H1 (cell line): ENCODE measurements at regions not wholly inside any gene's neighbourhood (a gene's known extent, or its start where the extent isn't known, plus 50 kb on each side); places are given as distances from the start of the nearest gene placed in this dataset.

ENCODE experiments used
- POLR2A ChIP-seq, 2 experiments: IDR thresholded peaks; 1 replicate in 1 of 2; 2 replicates in 1 of 2; pipeline ENCODE4 v1.6.1; 2011; ENCODE audit warnings: low read depth in 2 of 2, low read length in 2 of 2, mild to moderate bottlenecking in 2 of 2; ENCODE audit errors: control extremely low read depth in 1 of 2
- RAD21 ChIP-seq, 2 experiments: IDR thresholded peaks in 1 of 2; conservative IDR thresholded peaks in 1 of 2; 2 replicates each; pipeline ENCODE4 v1.6.1; 2011; ENCODE audit warnings: low read depth in 2 of 2, low read length in 2 of 2, improper control_type of control experiment in 1 of 2, inconsistent platforms in 1 of 2, mild to moderate bottlenecking in 1 of 2, moderate library complexity in 1 of 2
- SIX5 ChIP-seq: IDR thresholded peaks from 2 replicates; pipeline ENCODE4 v1.6.1; 2011; ENCODE audit warnings: mild to moderate bottlenecking, low read depth, low read length
- TF ChIP-seq, protein P1 (sequence below): IDR thresholded peaks from 2 replicates; pipeline ENCODE4 v1.6.1; 2012; ENCODE audit warnings: low read length, inconsistent platforms
- TF ChIP-seq, protein P2 (sequence below), 3 experiments: IDR thresholded peaks; 1 replicate in 2 of 3; 2 replicates in 1 of 3; pipeline versions ENCODE4 v1.5.1 to v1.6.1; 2011; ENCODE audit warnings: low read length in 3 of 3, mild to moderate bottlenecking in 3 of 3, inconsistent platforms in 2 of 3, low read depth in 1 of 3, moderate library complexity in 1 of 3; ENCODE audit not compliant: insufficient read depth in 1 of 3; ENCODE audit errors: control extremely low read depth in 1 of 3
- TF ChIP-seq, protein P3 (sequence below): IDR thresholded peaks from 2 replicates; pipeline ENCODE4 v1.6.1; 2011; ENCODE audit warnings: low read length, improper control_type of control experiment

DNA sequence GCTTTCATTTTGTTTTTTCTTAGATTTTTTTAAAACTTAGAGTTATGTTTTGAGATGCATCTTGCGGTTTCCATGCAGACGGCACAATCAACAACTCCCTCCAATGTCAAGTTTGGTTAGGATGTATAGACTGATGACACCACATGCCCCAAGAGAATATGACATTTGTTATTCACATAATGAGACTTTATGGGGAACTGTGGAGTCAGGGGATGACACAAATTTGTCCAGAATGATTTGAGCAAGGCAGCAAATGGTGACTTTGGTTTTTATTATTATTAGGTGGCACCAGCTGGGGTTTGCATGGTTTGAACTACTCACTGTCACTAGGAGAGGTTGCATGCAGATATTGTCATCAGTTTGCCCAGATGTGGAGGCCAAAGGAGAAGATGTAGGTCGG lies 461.8 kb upstream of the PRKX start:
- no peak for TF ChIP-seq RAD21 (IDR thresholded peaks at IDR 0.05 in 1 of 2, conservative IDR thresholded peaks at IDR 0.05 in 1 of 2; ENCODE audit: low read depth in 2 of 2, low read length in 2 of 2)
- TF ChIP-seq, protein P1, sequence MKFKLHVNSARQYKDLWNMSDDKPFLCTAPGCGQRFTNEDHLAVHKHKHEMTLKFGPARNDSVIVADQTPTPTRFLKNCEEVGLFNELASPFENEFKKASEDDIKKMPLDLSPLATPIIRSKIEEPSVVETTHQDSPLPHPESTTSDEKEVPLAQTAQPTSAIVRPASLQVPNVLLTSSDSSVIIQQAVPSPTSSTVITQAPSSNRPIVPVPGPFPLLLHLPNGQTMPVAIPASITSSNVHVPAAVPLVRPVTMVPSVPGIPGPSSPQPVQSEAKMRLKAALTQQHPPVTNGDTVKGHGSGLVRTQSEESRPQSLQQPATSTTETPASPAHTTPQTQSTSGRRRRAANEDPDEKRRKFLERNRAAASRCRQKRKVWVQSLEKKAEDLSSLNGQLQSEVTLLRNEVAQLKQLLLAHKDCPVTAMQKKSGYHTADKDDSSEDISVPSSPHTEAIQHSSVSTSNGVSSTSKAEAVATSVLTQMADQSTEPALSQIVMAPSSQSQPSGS, result no peak
- no peak for TF ChIP-seq SIX5
- TF ChIP-seq, protein P2, sequence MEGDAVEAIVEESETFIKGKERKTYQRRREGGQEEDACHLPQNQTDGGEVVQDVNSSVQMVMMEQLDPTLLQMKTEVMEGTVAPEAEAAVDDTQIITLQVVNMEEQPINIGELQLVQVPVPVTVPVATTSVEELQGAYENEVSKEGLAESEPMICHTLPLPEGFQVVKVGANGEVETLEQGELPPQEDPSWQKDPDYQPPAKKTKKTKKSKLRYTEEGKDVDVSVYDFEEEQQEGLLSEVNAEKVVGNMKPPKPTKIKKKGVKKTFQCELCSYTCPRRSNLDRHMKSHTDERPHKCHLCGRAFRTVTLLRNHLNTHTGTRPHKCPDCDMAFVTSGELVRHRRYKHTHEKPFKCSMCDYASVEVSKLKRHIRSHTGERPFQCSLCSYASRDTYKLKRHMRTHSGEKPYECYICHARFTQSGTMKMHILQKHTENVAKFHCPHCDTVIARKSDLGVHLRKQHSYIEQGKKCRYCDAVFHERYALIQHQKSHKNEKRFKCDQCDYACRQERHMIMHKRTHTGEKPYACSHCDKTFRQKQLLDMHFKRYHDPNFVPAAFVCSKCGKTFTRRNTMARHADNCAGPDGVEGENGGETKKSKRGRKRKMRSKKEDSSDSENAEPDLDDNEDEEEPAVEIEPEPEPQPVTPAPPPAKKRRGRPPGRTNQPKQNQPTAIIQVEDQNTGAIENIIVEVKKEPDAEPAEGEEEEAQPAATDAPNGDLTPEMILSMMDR (IDR thresholded peaks at IDR 0.05; ENCODE audit: control extremely low read depth in 1 of 3, insufficient read depth in 1 of 3, low read depth in 1 of 3, low read length in 3 of 3), result no peak
- no peak for TF ChIP-seq POLR2A (IDR thresholded peaks at IDR 0.05; ENCODE audit: control extremely low read depth in 1 of 2, low read depth in 2 of 2, low read length in 2 of 2)
- TF ChIP-seq, protein P3, sequence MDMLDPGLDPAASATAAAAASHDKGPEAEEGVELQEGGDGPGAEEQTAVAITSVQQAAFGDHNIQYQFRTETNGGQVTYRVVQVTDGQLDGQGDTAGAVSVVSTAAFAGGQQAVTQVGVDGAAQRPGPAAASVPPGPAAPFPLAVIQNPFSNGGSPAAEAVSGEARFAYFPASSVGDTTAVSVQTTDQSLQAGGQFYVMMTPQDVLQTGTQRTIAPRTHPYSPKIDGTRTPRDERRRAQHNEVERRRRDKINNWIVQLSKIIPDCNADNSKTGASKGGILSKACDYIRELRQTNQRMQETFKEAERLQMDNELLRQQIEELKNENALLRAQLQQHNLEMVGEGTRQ, result no peak
